OCI-LY1 (cell line): ENCODE measurements at regions not wholly inside any gene's neighbourhood (a gene's known extent, or its start where the extent isn't known, plus 50 kb on each side); places are given as distances from the start of the nearest gene placed in this dataset.

Experiments used
- H2AFZ ChIP-seq: fragments of 200-600 bp; sonication (generic), shearing (Covaris generic); 2 replicates; pipeline ENCODE4 v1.6.0; 2014; ENCODE audit warnings: antibody characterized with exemption, mild to moderate bottlenecking, low read length
- H3F3A ChIP-seq: fragments of 200-600 bp; sonication (generic), shearing (Covaris generic); 2 replicates; pipeline ENCODE4 v1.6.0; 2014; ENCODE audit warnings: mild to moderate bottlenecking, antibody characterized with exemption, low read length, moderate library complexity; ENCODE audit not compliant: insufficient read depth
- H3K27ac ChIP-seq: fragments of 200-600 bp; sonication (generic); 2 replicates; pipeline ENCODE4 v1.5.1; 2014; ENCODE audit warnings: low read length, mixed run types, mild to moderate bottlenecking, low read depth; ENCODE audit not compliant: poor library complexity, severe bottlenecking
- H3K27me3 ChIP-seq: fragments of 200-600 bp; sonication (generic); 2 replicates; pipeline ENCODE4 v1.6.0; 2014; ENCODE audit warnings: antibody characterized with exemption, mild to moderate bottlenecking, low read length, moderate library complexity; ENCODE audit not compliant: insufficient read depth
- H3K36me3 ChIP-seq: fragments of 200-600 bp; sonication (generic); 2 replicates; pipeline ENCODE4 v1.6.1; 2014; ENCODE audit warnings: mild to moderate bottlenecking, antibody characterized with exemption, low read length, moderate library complexity, mixed read lengths; ENCODE audit not compliant: insufficient read depth
- H3K4me1 ChIP-seq: fragments of 200-600 bp; sonication (generic); 2 replicates; pipeline ENCODE4 v1.5.1; 2014; ENCODE audit warnings: mild to moderate bottlenecking, low read length, moderate library complexity; ENCODE audit not compliant: insufficient read depth, severe bottlenecking
- H3K4me2 ChIP-seq: fragments of 200-600 bp; sonication (generic), shearing (Covaris generic); 2 replicates; pipeline ENCODE4 v1.6.1; 2014; ENCODE audit warnings: low read length
- H3K4me3 ChIP-seq: fragments of 200-600 bp; sonication (generic); 2 replicates; pipeline ENCODE4 v1.5.1; 2014; ENCODE audit warnings: low read length, low read depth, mild to moderate bottlenecking, mixed read lengths; ENCODE audit not compliant: poor library complexity, severe bottlenecking
- H3K79me2 ChIP-seq: fragments of 200-600 bp; shearing (Covaris generic); 2 replicates; pipeline ENCODE4 v1.6.1; 2016; ENCODE audit warnings: mixed run types, low read length, mixed read lengths; ENCODE audit not compliant: insufficient read depth
- H3K9ac ChIP-seq: fragments of 200-600 bp; sonication (generic), shearing (Covaris generic); 2 replicates; pipeline ENCODE4 v1.6.1; 2014; ENCODE audit warnings: mild to moderate bottlenecking, low read length, mixed read lengths
- H3K9me2 ChIP-seq: fragments of 200-600 bp; sonication (generic), shearing (Covaris generic); 2 replicates; pipeline ENCODE4 v1.6.1; 2014; ENCODE audit warnings: low read depth, mild to moderate bottlenecking, low read length, mixed read lengths
- H3K9me3 ChIP-seq: fragments of 200-600 bp; shearing (Covaris generic); 2 replicates; pipeline ENCODE4 v1.6.1; 2014; ENCODE audit warnings: low read length, mixed read lengths
- H4K20me1 ChIP-seq: fragments of 200-600 bp; sonication (generic), shearing (Covaris generic); 2 replicates; pipeline ENCODE4 v1.6.0; 2016; ENCODE audit warnings: mild to moderate bottlenecking, low read length; ENCODE audit not compliant: insufficient read depth
- EZH2 ChIP-seq: fragments of 200-600 bp; sonication (generic), shearing (Covaris generic); IDR thresholded peaks from 2 replicates; pipeline ENCODE4 v1.8.0; 2017; ENCODE audit warnings: borderline replicate concordance, mixed run types, mild to moderate bottlenecking, antibody characterized with exemption, low read length, moderate library complexity, mixed read lengths
- TF ChIP-seq, protein P1 (sequence below): fragments of 200-600 bp; sonication (generic), shearing (Covaris generic); IDR thresholded peaks from 2 replicates; pipeline ENCODE4 v1.5.1; 2017; ENCODE audit warnings: mild to moderate bottlenecking, antibody characterized with exemption, low read length, moderate library complexity, mixed read lengths

DNA sequence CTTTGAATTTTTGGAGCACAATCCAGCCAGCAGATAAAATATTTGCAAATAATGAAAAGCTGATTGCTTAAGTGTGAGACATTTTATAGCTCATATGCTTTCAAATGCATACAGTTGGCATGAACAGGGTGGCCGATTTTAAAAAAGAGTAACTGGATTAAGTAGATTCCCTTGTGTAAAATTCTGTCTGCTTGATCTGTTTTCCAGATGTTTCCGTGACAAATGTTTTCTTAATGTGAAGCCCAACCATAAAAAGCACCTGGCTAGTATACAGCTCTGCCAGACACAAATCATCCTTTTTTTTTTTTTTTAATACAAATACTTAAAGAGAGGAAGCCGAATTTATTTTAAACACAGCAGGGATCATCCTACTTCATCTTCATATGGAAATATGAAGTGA is 440.7 kb downstream of the CCER1 start:
- no peaks in the 10 kb centered on the region for H3K9me3 ChIP-seq
- no peaks in the 10 kb centered on the region for H3K27me3 ChIP-seq
- no peaks in the 10 kb centered on the region for H3F3A ChIP-seq
- no peak overlapping the region for H3K4me2 ChIP-seq
- no peaks in the 10 kb centered on the region for H4K20me1 ChIP-seq
- H3K9me2 ChIP-seq = no peaks in the 10 kb centered on the region
- H3K36me3 ChIP-seq = no peaks in the 10 kb centered on the region
- H3K9ac ChIP-seq = no peak overlapping the region
- no peaks in the 10 kb centered on the region for H3K4me1 ChIP-seq
- no peak overlapping the region for H2AFZ ChIP-seq
- H3K4me3 ChIP-seq = no peak overlapping the region
- H3K27ac ChIP-seq = no peak overlapping the region
- TF ChIP-seq, protein P1, sequence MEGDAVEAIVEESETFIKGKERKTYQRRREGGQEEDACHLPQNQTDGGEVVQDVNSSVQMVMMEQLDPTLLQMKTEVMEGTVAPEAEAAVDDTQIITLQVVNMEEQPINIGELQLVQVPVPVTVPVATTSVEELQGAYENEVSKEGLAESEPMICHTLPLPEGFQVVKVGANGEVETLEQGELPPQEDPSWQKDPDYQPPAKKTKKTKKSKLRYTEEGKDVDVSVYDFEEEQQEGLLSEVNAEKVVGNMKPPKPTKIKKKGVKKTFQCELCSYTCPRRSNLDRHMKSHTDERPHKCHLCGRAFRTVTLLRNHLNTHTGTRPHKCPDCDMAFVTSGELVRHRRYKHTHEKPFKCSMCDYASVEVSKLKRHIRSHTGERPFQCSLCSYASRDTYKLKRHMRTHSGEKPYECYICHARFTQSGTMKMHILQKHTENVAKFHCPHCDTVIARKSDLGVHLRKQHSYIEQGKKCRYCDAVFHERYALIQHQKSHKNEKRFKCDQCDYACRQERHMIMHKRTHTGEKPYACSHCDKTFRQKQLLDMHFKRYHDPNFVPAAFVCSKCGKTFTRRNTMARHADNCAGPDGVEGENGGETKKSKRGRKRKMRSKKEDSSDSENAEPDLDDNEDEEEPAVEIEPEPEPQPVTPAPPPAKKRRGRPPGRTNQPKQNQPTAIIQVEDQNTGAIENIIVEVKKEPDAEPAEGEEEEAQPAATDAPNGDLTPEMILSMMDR = no peak
- TF ChIP-seq EZH2 = no peak
- H3K79me2 ChIP-seq = no peaks in the 10 kb centered on the region

DNA sequence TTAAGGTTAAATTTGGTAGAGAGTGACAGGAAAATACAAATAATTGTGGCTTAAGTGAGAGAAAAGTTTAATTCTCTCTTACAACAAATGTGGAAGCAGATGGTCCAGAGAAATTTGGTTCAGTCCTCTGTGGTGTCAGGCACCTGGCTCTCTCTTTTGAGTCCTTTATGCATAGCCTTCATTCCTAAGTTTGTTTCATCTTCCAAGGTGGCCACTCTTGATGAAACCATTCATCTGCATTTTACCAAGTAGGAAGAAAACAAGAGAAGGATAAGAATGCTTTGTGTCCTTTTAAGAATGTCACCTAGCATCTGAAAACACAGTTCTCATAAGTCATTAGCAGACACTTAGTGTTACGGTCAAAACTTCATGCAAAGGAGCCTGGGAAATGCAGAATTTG is 442.5 kb downstream of the CCER1 start:
- H3K4me2 ChIP-seq = no peak overlapping the region
- H3K9me2 ChIP-seq = no peaks in the 10 kb centered on the region
- H3F3A ChIP-seq = no peaks in the 10 kb centered on the region
- H2AFZ ChIP-seq = no peak overlapping the region
- H3K4me1 ChIP-seq = no peaks in the 10 kb centered on the region
- H3K9me3 ChIP-seq = no peaks in the 10 kb centered on the region
- no peak for TF ChIP-seq EZH2
- TF ChIP-seq, protein P1 = no peak
- H3K36me3 ChIP-seq = no peaks in the 10 kb centered on the region
- no peak overlapping the region for H3K27ac ChIP-seq
- no peak overlapping the region for H3K4me3 ChIP-seq
- H3K9ac ChIP-seq = no peak overlapping the region
- H4K20me1 ChIP-seq = no peaks in the 10 kb centered on the region
- H3K27me3 ChIP-seq = no peaks in the 10 kb centered on the region
- H3K79me2 ChIP-seq = no peaks in the 10 kb centered on the region

DNA sequence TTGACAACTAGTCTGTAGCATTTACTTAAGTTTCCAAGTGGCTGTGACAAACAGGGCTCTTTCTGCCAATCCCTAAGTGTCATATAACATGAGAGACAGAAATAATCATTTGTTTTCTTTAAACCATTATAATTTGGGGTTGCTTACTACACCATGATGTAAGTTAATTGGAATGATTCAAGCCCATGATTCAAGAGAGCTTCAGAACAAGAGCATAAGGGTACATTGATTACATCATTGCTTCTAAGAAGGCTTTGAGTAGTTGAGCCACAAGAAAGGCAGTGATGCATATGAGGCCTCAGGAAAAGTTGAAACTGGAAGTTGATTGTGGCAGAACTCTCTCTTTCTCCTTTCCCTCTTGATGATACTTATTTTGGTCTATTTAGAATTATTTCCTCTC is 444.0 kb downstream of the CCER1 start:
- H3F3A ChIP-seq = no peaks in the 10 kb centered on the region
- H3K4me2 ChIP-seq = no peak overlapping the region
- H3K9ac ChIP-seq = no peak overlapping the region
- H3K27me3 ChIP-seq = no peaks in the 10 kb centered on the region
- no peak overlapping the region for H3K27ac ChIP-seq
- H3K36me3 ChIP-seq = no peaks in the 10 kb centered on the region
- H3K4me3 ChIP-seq = no peak overlapping the region
- no peak overlapping the region for H2AFZ ChIP-seq
- no peaks in the 10 kb centered on the region for H3K79me2 ChIP-seq
- H3K9me3 ChIP-seq = no peaks in the 10 kb centered on the region
- H3K4me1 ChIP-seq = no peaks in the 10 kb centered on the region
- no peaks in the 10 kb centered on the region for H3K9me2 ChIP-seq
- TF ChIP-seq, protein P1 = no peak
- no peak for TF ChIP-seq EZH2
- H4K20me1 ChIP-seq = no peaks in the 10 kb centered on the region
